Psoas muscle (tissue), 7 donors: ENCODE measurements at regions not wholly inside any gene's neighbourhood (a gene's known extent, or its start where the extent isn't known, plus 50 kb on each side); places are given as distances from the start of the nearest gene placed in this dataset.
"Not testable (repeated sequence)": the region's sequence is repeated elsewhere in the genome, so short reads cannot be mapped to it uniquely, and the experiment has no call there.

ENCODE experiments used
- ATAC-seq, 4 donors: fragments of 200-7000 bp; cut with Tn5 transposase; one replicate each; pipeline ENCODE4 v1.9.1; 2020; ENCODE audit warnings: moderate library complexity in 3 of 4, mild to moderate bottlenecking in 2 of 4
- DNase-seq, 2 donors: peaks; one replicate each; pipeline ENCODE4 v3.0.0-alpha.2; 2020
- H3K27ac ChIP-seq: fragments of 200-600 bp; one replicate; pipeline ENCODE4 v1.8.0; 2022
- H3K27me3 ChIP-seq, 3 donors: fragments of 200-600 bp in 1 of 3; one replicate each; pipeline versions ENCODE4 v1.6.1 to v1.8.0; 2013 to 2022; ENCODE audit warnings: low read length in 2 of 3, mild to moderate bottlenecking in 2 of 3, moderate library complexity in 1 of 3; ENCODE audit not compliant: insufficient read depth in 3 of 3
- H3K36me3 ChIP-seq, 2 donors: fragments of 200-600 bp in 1 of 2; one replicate each; pipeline versions ENCODE4 v1.6.1 to v1.8.0; 2013 to 2022; ENCODE audit warnings: low read depth in 1 of 2, mild to moderate bottlenecking in 1 of 2, moderate library complexity in 1 of 2; ENCODE audit not compliant: insufficient read depth in 1 of 2
- H3K4me1 ChIP-seq: fragments of 200-600 bp; one replicate; pipeline ENCODE4 v1.8.0; 2022
- H3K4me3 ChIP-seq: fragments of 200-600 bp; one replicate; pipeline ENCODE4 v1.8.0; 2022; ENCODE audit warnings: mild to moderate bottlenecking
- H3K9me3 ChIP-seq: fragments of 200-600 bp; one replicate; pipeline ENCODE4 v1.8.0; 2022
- CTCF ChIP-seq: fragments of 200-600 bp; IDR thresholded peaks from one replicate; pipeline ENCODE4 v1.8.0; 2022; ENCODE audit warnings: antibody characterized with exemption
- WGBS, 3 donors: extraction: QIAGEN DNeasy Blood & Tissue Kit; methylation state at CpG; one replicate each; pipeline versions ENCODE4 v1.1.6 to v1.1.7; 2013; 5-methylcytosine and 5-hydroxymethylcytosine counted together
- intact Hi-C, 2 donors: fragments of 100-400 bp; cut with DNase I; formaldehyde crosslinking; loops; one replicate each; pipeline versions ENCODE4 v1.11.0 to v1.14.2; 2022
- donor health status: healthy with polysubstance abuse.
- donor health status: DM: no; HTN: no; CAD: no; lungs with moderate emphysema.
- donor health status: Bipolar disorder and iron deficiency.
- donor health status: healthy.
- donor health status: DM: yes; HTN: yes; CAD: no.
- donor health status: DM: no; HTN: no; CAD: no.
- donor health status: DM: yes; HTN: yes; CAD: no.

DNA sequence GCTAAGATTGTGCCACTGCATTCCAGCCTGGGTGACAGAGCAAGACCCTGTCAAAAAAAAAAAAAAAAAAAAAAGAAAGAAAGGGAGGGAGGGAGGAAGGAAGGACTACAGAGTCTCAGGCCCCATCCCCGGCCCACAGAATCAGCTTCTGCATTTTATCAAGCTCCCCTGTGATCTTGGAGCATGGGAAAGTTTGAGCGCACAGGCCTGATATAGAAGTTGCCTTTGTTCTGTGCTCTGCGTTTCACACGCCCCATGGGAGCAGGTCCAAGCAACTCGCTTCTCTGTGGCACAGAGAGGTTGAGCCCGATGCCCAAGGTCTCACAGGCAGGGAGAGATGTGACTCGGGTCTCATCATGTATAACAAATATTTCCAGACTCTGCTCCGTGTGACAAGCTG is 101.8 kb downstream of the PHETA1 start:
- peaks cover 0 to 32% (median 0%) of the 10 kb centered on the region in 3 donors for H3K27me3 ChIP-seq
- no peaks in the 10 kb centered on the region for H3K9me3 ChIP-seq
- H3K36me3 ChIP-seq, result no peaks in the 10 kb centered on the region
- TF ChIP-seq CTCF, result no peak
- no peak overlapping the region for H3K4me3 ChIP-seq
- DNase-seq (no peak), ATAC-seq (no peak)
- intact Hi-C loops, result no loop called here
- no peak overlapping the region for H3K27ac ChIP-seq
- 45 to 55% (median 53%) methylated on average over 8 of the region's 8 CpGs for WGBS, 3 donors
- H3K4me1 ChIP-seq, result no peaks in the 10 kb centered on the region

DNA sequence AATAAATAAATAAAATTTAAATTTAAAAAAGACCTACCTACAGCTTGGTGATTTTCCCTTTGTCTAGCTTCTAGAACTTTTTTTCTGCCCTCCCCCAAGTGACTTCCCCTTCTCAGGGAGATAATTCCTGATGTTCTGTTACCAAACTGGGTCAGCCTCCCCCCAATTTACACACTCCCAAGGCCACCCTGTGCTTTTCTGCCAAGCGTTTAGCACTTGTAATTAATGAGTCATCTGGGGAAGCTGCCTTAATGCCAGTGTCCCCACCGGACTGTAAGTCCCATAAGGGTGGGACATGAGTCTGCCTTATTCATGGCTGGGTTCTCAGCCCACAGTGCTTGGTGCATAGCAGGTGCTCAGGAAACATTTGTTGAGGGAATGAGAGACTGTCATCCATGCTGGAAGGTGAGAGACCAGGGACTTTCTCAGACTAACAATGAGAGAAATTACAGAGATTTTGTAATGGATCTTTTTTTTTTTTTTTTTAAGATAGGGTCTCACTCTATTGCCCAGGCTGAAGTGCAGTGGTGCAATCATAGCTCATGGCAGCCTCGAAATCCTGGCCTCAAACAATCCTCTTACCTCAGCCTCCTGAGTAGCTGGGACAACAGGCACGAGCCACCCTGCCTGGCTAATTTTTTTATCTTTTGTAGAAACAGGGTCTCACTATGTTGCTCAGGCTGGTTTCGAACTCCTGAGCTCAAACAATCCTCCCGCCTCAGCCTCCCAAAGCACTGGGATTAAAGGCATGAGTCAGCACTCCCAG is 106.8 kb downstream of the PHETA1 start:
- Histone ChIP-seq H3K27ac (no peak overlapping the region), H3K36me3 (no peaks in the 10 kb centered on the region), H3K4me3 (no peak overlapping the region), H3K9me3 (no peaks in the 10 kb centered on the region), H3K4me1 (no peaks in the 10 kb centered on the region), H3K27me3 (no peaks in the 10 kb centered on the region)
- ATAC-seq (no peak), DNase-seq (no peak)
- TF ChIP-seq CTCF, result no peak
- 60 to 63% (median 62%) methylated on average over 6 of the region's 6 CpGs for WGBS, 3 donors
- intact Hi-C loops, result no loop called here

GRCh38 chr12:111260732-111261131 is 108.2 kb downstream of the PHETA1 start:
- no peak for DNase-seq
- Histone ChIP-seq H3K27ac (no peak overlapping the region), H3K27me3 (no peaks in the 10 kb centered on the region), H3K4me1 (no peaks in the 10 kb centered on the region), H3K36me3 (no peaks in the 10 kb centered on the region), H3K9me3 (no peaks in the 10 kb centered on the region), H3K4me3 (no peak overlapping the region)
- intact Hi-C loops, result no loop called here
- no peak for TF ChIP-seq CTCF
- ATAC-seq, result no peak
- 42 to 64% (median 48%) methylated on average over 5 of the region's 5 CpGs for WGBS, 3 donors

GRCh38 chr12:111259231-111259630 is 109.7 kb downstream of the PHETA1 start:
- no peak for TF ChIP-seq CTCF
- WGBS, 3 donors, result 88 to 93% (median 93%) methylated on average over 4 of the region's 4 CpGs
- Histone ChIP-seq H3K27me3 (peaks cover 0 to 3% (median 0%) of the 10 kb centered on the region in 3 donors), H3K4me3 (no peak overlapping the region), H3K27ac (no peak overlapping the region), H3K9me3 (no peaks in the 10 kb centered on the region), H3K4me1 (no peaks in the 10 kb centered on the region), H3K36me3 (no peaks in the 10 kb centered on the region)
- DNase-seq, result no peak
- no peak for ATAC-seq
- intact Hi-C loops, result no loop called here

GRCh38 chr12:111258081-111258480 is 110.8 kb downstream of the PHETA1 start:
- H3K27me3 ChIP-seq, H3K4me3 ChIP-seq, intact Hi-C loops, H3K9me3 ChIP-seq, H3K27ac ChIP-seq, H3K4me1 ChIP-seq, ATAC-seq, H3K36me3 ChIP-seq, DNase-seq: not testable (repeated sequence)
- 87 to 94% (median 90%) methylated on average over 10 of the region's 10 CpGs for WGBS, 3 donors
